BLaER1 treated with 17β-estradiol and CSF1 and Interleukin-3, amounts not matched to agents 10 nM and 100 nM (cell line): ENCODE measurements at regions not wholly inside any gene's neighbourhood (a gene's known extent, or its start where the extent isn't known, plus 50 kb on each side); places are given as distances from the start of the nearest gene placed in this dataset.

Experiments
- H3K27ac ChIP-seq, 11 experiments: shearing (Covaris generic); formaldehyde crosslinking; 2 replicates each; pipeline ENCODE4 v1.8.1; 2022
- H3K27me3 ChIP-seq, 11 experiments: shearing (Covaris generic); formaldehyde crosslinking; 2 replicates each; pipeline ENCODE4 v1.8.1; 2022
- H3K36me3 ChIP-seq, 11 experiments: shearing (Covaris generic); formaldehyde crosslinking; 2 replicates each; pipeline ENCODE4 v1.8.1; 2022
- H3K4me1 ChIP-seq, 10 experiments: shearing (Covaris generic); formaldehyde crosslinking; 2 replicates each; pipeline ENCODE4 v1.8.1; 2022
- H3K4me2 ChIP-seq, 11 experiments: shearing (Covaris generic); formaldehyde crosslinking; 2 replicates each; pipeline ENCODE4 v1.8.1; 2022
- H3K4me3 ChIP-seq, 10 experiments: shearing (Covaris generic); formaldehyde crosslinking; 2 replicates each; pipeline ENCODE4 v1.8.1; 2022
- H3K9ac ChIP-seq, 11 experiments: shearing (Covaris generic); formaldehyde crosslinking; 2 replicates each; pipeline ENCODE4 v1.8.1; 2022
- H3K9me3 ChIP-seq, 11 experiments: shearing (Covaris generic); formaldehyde crosslinking; replicated peaks in 1 of 11; 2 replicates each; pipeline ENCODE4 v1.8.1; 2022
- H4K20me1 ChIP-seq, 11 experiments: shearing (Covaris generic); formaldehyde crosslinking; 2 replicates each; pipeline ENCODE4 v1.8.1; 2022
- Cebpa-rat ChIP-seq, 11 experiments: shearing (Covaris generic); IDR thresholded peaks; 2 replicates each; pipeline ENCODE4 v1.8.1; 2022

GRCh38 chr18:45249246-45249661, 366.0 kb upstream of the SLC14A2 start:
- H3K4me2 ChIP-seq, result peak overlapping the region in 8 of 11 experiments; percentile 43 to 81 (median 66); a peak in 14 of 22 replicates
- no peaks in the 10 kb centered on the region for H4K20me1 ChIP-seq
- H3K4me1 ChIP-seq, result peaks cover 8 to 66% (median 22%) of the 10 kb centered on the region in 10 experiments
- no peak overlapping the region for H3K4me3 ChIP-seq
- no peaks in the 10 kb centered on the region for H3K9me3 ChIP-seq
- TF ChIP-seq Cebpa-rat (IDR thresholded peaks at IDR 0.05), result no peak
- peak overlapping the region in 4 of 11 experiments; percentile 50 to 70 (median 63); a peak in 5 of 22 replicates for H3K9ac ChIP-seq
- no peaks in the 10 kb centered on the region for H3K27me3 ChIP-seq
- H3K27ac ChIP-seq, result peak overlapping the region in 6 of 11 experiments; percentile 32 to 86 (median 76); a peak in 10 of 22 replicates
- H3K36me3 ChIP-seq, result no peaks in the 10 kb centered on the region

GRCh38 chr18:45250479-45250878, 364.8 kb upstream of the SLC14A2 start:
- H3K9ac ChIP-seq, result no peak overlapping the region; a peak in 1 of 22 replicates
- no peaks in the 10 kb centered on the region for H3K36me3 ChIP-seq
- no peak for TF ChIP-seq Cebpa-rat (IDR thresholded peaks at IDR 0.05)
- no peaks in the 10 kb centered on the region for H4K20me1 ChIP-seq
- no peak overlapping the region for H3K4me3 ChIP-seq
- no peaks in the 10 kb centered on the region for H3K27me3 ChIP-seq
- H3K4me1 ChIP-seq, result peaks cover 8 to 60% (median 22%) of the 10 kb centered on the region in 10 experiments
- no peaks in the 10 kb centered on the region for H3K9me3 ChIP-seq
- peak overlapping the region in 3 of 11 experiments; percentile 79 to 86 (median 80); a peak in 4 of 22 replicates for H3K27ac ChIP-seq
- peak overlapping the region in 4 of 11 experiments; percentile 67 to 81 (median 76); a peak in 7 of 22 replicates for H3K4me2 ChIP-seq

- no peaks in the 10 kb centered on the region for H3K36me3 ChIP-seq
- H3K9me3 ChIP-seq, result no peaks in the 10 kb centered on the region
- TF ChIP-seq Cebpa-rat (IDR thresholded peaks at IDR 0.05), result no peak
- no peak overlapping the region for H3K4me3 ChIP-seq
- no peaks in the 10 kb centered on the region for H4K20me1 ChIP-seq
- H3K9ac ChIP-seq, result no peak overlapping the region
- H3K4me1 ChIP-seq, result peaks cover 8 to 52% (median 22%) of the 10 kb centered on the region in 10 experiments
- H3K27ac ChIP-seq, result no peak overlapping the region
- no peaks in the 10 kb centered on the region for H3K27me3 ChIP-seq
- peak overlapping the region in 3 of 11 experiments; percentile 75 to 81 (median 77); a peak in 3 of 22 replicates for H3K4me2 ChIP-seq
These were observed 364.0 kb upstream of the SLC14A2 start for GRCh38 chr18:45251236-45251635.

GRCh38 chr18:45252474-45252873, 362.8 kb upstream of the SLC14A2 start:
- peaks cover 8 to 40% (median 22%) of the 10 kb centered on the region in 10 experiments for H3K4me1 ChIP-seq
- H3K9me3 ChIP-seq, result no peaks in the 10 kb centered on the region
- H3K27ac ChIP-seq, result no peak overlapping the region
- H3K9ac ChIP-seq, result no peak overlapping the region
- no peaks in the 10 kb centered on the region for H3K27me3 ChIP-seq
- H4K20me1 ChIP-seq, result no peaks in the 10 kb centered on the region
- no peak for TF ChIP-seq Cebpa-rat (IDR thresholded peaks at IDR 0.05)
- H3K4me3 ChIP-seq, result no peak overlapping the region
- H3K4me2 ChIP-seq, result no peak overlapping the region
- H3K36me3 ChIP-seq, result no peaks in the 10 kb centered on the region

- H3K36me3 ChIP-seq, result no peaks in the 10 kb centered on the region
- no peak for TF ChIP-seq Cebpa-rat (IDR thresholded peaks at IDR 0.05)
- H3K9me3 ChIP-seq, result no peaks in the 10 kb centered on the region
These were observed 362.2 kb upstream of the SLC14A2 start for GRCh38 chr18:45253056-45253565.

GRCh38 chr18:45253973-45254708, 361.1 kb upstream of the SLC14A2 start:
- Histone ChIP-seq H3K4me1 (peaks cover 0 to 23% (median 6%) of the 10 kb centered on the region in 10 experiments; a peak in 13 of 20 replicates), H3K9ac (no peak overlapping the region), H3K9me3 (no peaks in the 10 kb centered on the region), H3K36me3 (no peaks in the 10 kb centered on the region), H3K27ac (no peak overlapping the region), H3K4me3 (no peak overlapping the region), H3K4me2 (no peak overlapping the region), H3K27me3 (no peaks in the 10 kb centered on the region), H4K20me1 (no peaks in the 10 kb centered on the region)
- no peak for TF ChIP-seq Cebpa-rat (IDR thresholded peaks at IDR 0.05)

More at GRCh38 chr18:45253056-45253565, 362.2 kb upstream of the SLC14A2 start:
- H3K4me1 ChIP-seq, result peaks cover 6 to 33% (median 16%) of the 10 kb centered on the region in 10 experiments
- H3K9ac ChIP-seq, result no peak overlapping the region
- no peaks in the 10 kb centered on the region for H3K27me3 ChIP-seq
- no peak overlapping the region for H3K27ac ChIP-seq
- no peak overlapping the region for H3K4me3 ChIP-seq
- no peaks in the 10 kb centered on the region for H4K20me1 ChIP-seq
- no peak overlapping the region for H3K4me2 ChIP-seq

- Histone ChIP-seq H3K27ac (no peak overlapping the region), H3K9ac (no peak overlapping the region), H3K9me3 (no peaks in the 10 kb centered on the region), H3K4me2 (no peak overlapping the region), H3K36me3 (no peaks in the 10 kb centered on the region), H3K27me3 (no peaks in the 10 kb centered on the region), H3K4me1 (peaks cover 0 to 18% (median 2%) of the 10 kb centered on the region in 10 experiments; a peak in 9 of 20 replicates), H3K4me3 (no peak overlapping the region), H4K20me1 (no peaks in the 10 kb centered on the region)
- no peak for TF ChIP-seq Cebpa-rat (IDR thresholded peaks at IDR 0.05)
These were observed 360.6 kb upstream of the SLC14A2 start for GRCh38 chr18:45254709-45255082.

- TF ChIP-seq Cebpa-rat (IDR thresholded peaks at IDR 0.05), result no peak
- Histone ChIP-seq H3K9ac (no peak overlapping the region), H4K20me1 (no peaks in the 10 kb centered on the region), H3K27me3 (no peaks in the 10 kb centered on the region), H3K4me2 (no peak overlapping the region), H3K9me3 (no peaks in the 10 kb centered on the region), H3K4me3 (no peak overlapping the region), H3K27ac (no peak overlapping the region), H3K4me1 (peaks cover 0 to 11% (median 2%) of the 10 kb centered on the region in 10 experiments; a peak in 8 of 20 replicates), H3K36me3 (no peaks in the 10 kb centered on the region)
These were observed 359.9 kb upstream of the SLC14A2 start for GRCh38 chr18:45255197-45255890.

- Histone ChIP-seq H3K9me3 (peaks cover 0 to 5% (median 0%) of the 10 kb centered on the region in 11 experiments; a peak in 2 of 22 replicates), H3K4me2 (peak overlapping the region in 1 of 11 experiments; percentile 5; a peak in 1 of 22 replicates), H3K4me1 (peaks cover 0 to 4% (median 0%) of the 10 kb centered on the region in 10 experiments; a peak in 1 of 20 replicates), H3K36me3 (no peaks in the 10 kb centered on the region), H3K27ac (no peak overlapping the region), H3K4me3 (no peak overlapping the region), H3K9ac (no peak overlapping the region), H3K27me3 (no peaks in the 10 kb centered on the region), H4K20me1 (no peaks in the 10 kb centered on the region)
- TF ChIP-seq Cebpa-rat (IDR thresholded peaks at IDR 0.05), result no peak
These were observed 355.2 kb upstream of the SLC14A2 start for GRCh38 chr18:45260125-45260524.
